Neural progenitor cell (in vitro differentiated cells): ENCODE measurements at regions not wholly inside any gene's neighbourhood (a gene's known extent, or its start where the extent isn't known, plus 50 kb on each side); places are given as distances from the start of the nearest gene placed in this dataset.

ENCODE experiments used
- DNase-seq: peaks from one replicate; pipeline ENCODE4 v3.0.0-alpha.2; 2016; ENCODE audit warnings: low spot score
- H2AFZ ChIP-seq: fragments of 200-600 bp; sonication (generic); replicated peaks from 2 replicates; pipeline ENCODE4 v1.6.1; 2016; ENCODE audit warnings: antibody characterized with exemption
- H3F3A ChIP-seq: fragments of 200-600 bp; sonication (generic); 2 replicates; pipeline ENCODE4 v1.6.1; 2016; ENCODE audit warnings: antibody characterized with exemption, low read depth
- H3K27ac ChIP-seq: fragments of 200-600 bp; sonication (generic); 2 replicates; pipeline ENCODE4 v1.5.1; 2016; ENCODE audit warnings: mild to moderate bottlenecking
- H3K27me3 ChIP-seq: fragments of 200-600 bp; sonication (generic); 2 replicates; pipeline ENCODE4 v1.6.1; 2016; ENCODE audit warnings: mild to moderate bottlenecking, moderate library complexity
- H3K36me3 ChIP-seq: fragments of 200-600 bp; sonication (generic); 2 replicates; pipeline ENCODE4 v1.5.1; 2016
- H3K4me1 ChIP-seq: fragments of 200-600 bp; sonication (generic); 2 replicates; pipeline ENCODE4 v1.6.1; 2016; ENCODE audit warnings: mixed run types
- H3K4me2 ChIP-seq: fragments of 200-600 bp; sonication (generic); 2 replicates; pipeline ENCODE4 v1.6.1; 2016
- H3K4me3 ChIP-seq: fragments of 200-600 bp; sonication (generic); 2 replicates; pipeline ENCODE4 v1.5.1; 2016
- H3K79me2 ChIP-seq: fragments of 200-600 bp; sonication (generic); 2 replicates; pipeline ENCODE4 v1.6.1; 2016; ENCODE audit warnings: low read depth
- H3K9ac ChIP-seq: fragments of 200-600 bp; sonication (generic); 2 replicates; pipeline ENCODE4 v1.6.1; 2016
- H3K9me3 ChIP-seq: fragments of 200-600 bp; sonication (generic); 2 replicates; pipeline ENCODE4 v1.5.1; 2016; ENCODE audit warnings: low read depth
- H4K20me1 ChIP-seq: fragments of 200-600 bp; sonication (generic); 2 replicates; pipeline ENCODE4 v1.6.1; 2016; ENCODE audit warnings: low read depth
- H3K27ac Mint-ChIP-seq: 3 replicates; pipeline ENCODE4 v1.8.0; 2021; ENCODE audit warnings: mixed read lengths
- H3K27me3 Mint-ChIP-seq: 2 replicates; pipeline ENCODE4 v1.8.0; 2022; ENCODE audit warnings: low read depth, mild to moderate bottlenecking, inconsistent platforms, moderate library complexity, mixed read lengths; ENCODE audit not compliant: insufficient read depth
- H3K36me3 Mint-ChIP-seq: 3 replicates; pipeline ENCODE4 v1.8.0; 2021; ENCODE audit warnings: mixed read lengths
- H3K4me1 Mint-ChIP-seq: 3 replicates; pipeline ENCODE4 v1.8.0; 2021; ENCODE audit warnings: mixed read lengths
- H3K4me3 Mint-ChIP-seq: 3 replicates; pipeline ENCODE4 v1.8.0; 2021; ENCODE audit warnings: mild to moderate bottlenecking, moderate library complexity, mixed read lengths
- H3K9me3 Mint-ChIP-seq: 3 replicates; pipeline ENCODE4 v1.8.0; 2020; ENCODE audit warnings: mixed read lengths
- CTCF ChIP-seq: fragments of 200-600 bp; sonication (generic); IDR thresholded peaks from 2 replicates; pipeline ENCODE4 v1.5.1; 2017; ENCODE audit warnings: antibody characterized with exemption, mild to moderate bottlenecking
- EZH2 ChIP-seq: fragments of 200-600 bp; sonication (generic); IDR thresholded peaks from 2 replicates; pipeline ENCODE4 v1.6.1; 2017; ENCODE audit warnings: antibody characterized with exemption, mild to moderate bottlenecking, moderate library complexity
- EZH2phosphoT487 ChIP-seq: fragments of 200-600 bp; sonication (generic); IDR thresholded peaks from 2 replicates; pipeline ENCODE4 v1.6.1; 2017; ENCODE audit warnings: antibody characterized with exemption

- Histone ChIP-seq H3K36me3 (no peaks in the 10 kb centered on the region), H3K4me1 (no peaks in the 10 kb centered on the region), H3K4me2 (no peak overlapping the region), H3K9ac (no peak overlapping the region), H3K79me2 (no peaks in the 10 kb centered on the region), H3K4me3 (no peak overlapping the region), H3F3A (no peaks in the 10 kb centered on the region), H3K27me3 (no peaks in the 10 kb centered on the region), H3K27ac (no peak overlapping the region), H2AFZ (no peak overlapping the region), H3K9me3 (no peaks in the 10 kb centered on the region), H4K20me1 (no peaks in the 10 kb centered on the region)
- H3K36me3 Mint-ChIP-seq: no peaks in the 10 kb centered on the region
- H3K27me3 Mint-ChIP-seq: peaks cover 6% of the 10 kb centered on the region
- peaks cover 12% of the 10 kb centered on the region for H3K9me3 Mint-ChIP-seq
- H3K4me1 Mint-ChIP-seq: peaks cover 5% of the 10 kb centered on the region
- DNase-seq: no peak
- no peak overlapping the region for H3K4me3 Mint-ChIP-seq
- no peak overlapping the region for H3K27ac Mint-ChIP-seq
- TF ChIP-seq EZH2phosphoT487 (no peak), CTCF (no peak), EZH2 (no peak)
Measured at GRCh38 chr2:133788386-133788785, 220.1 kb upstream of the NCKAP5 start.

- H3F3A ChIP-seq: no peaks in the 10 kb centered on the region
- no peaks in the 10 kb centered on the region for H3K79me2 ChIP-seq
- no peak overlapping the region for H3K9ac ChIP-seq
- H2AFZ ChIP-seq: no peak overlapping the region
- H3K4me2 ChIP-seq: no peak overlapping the region
- H3K27me3 ChIP-seq: no peaks in the 10 kb centered on the region
- no peak overlapping the region for H3K27ac ChIP-seq
- H3K4me3 ChIP-seq: no peak overlapping the region
- H3K9me3 Mint-ChIP-seq: peaks cover 14% of the 10 kb centered on the region
- no peak overlapping the region for H3K4me3 Mint-ChIP-seq
- H3K36me3 ChIP-seq: no peaks in the 10 kb centered on the region
- H3K4me1 Mint-ChIP-seq: peaks cover 5% of the 10 kb centered on the region
- TF ChIP-seq CTCF (no peak), EZH2phosphoT487 (no peak), EZH2 (no peak)
- H3K9me3 ChIP-seq: no peaks in the 10 kb centered on the region
- H3K4me1 ChIP-seq: no peaks in the 10 kb centered on the region
- DNase-seq: no peak
- no peaks in the 10 kb centered on the region for H4K20me1 ChIP-seq
- H3K27me3 Mint-ChIP-seq: peaks cover 6% of the 10 kb centered on the region
- H3K27ac Mint-ChIP-seq: no peak overlapping the region
- H3K36me3 Mint-ChIP-seq: no peaks in the 10 kb centered on the region
Measured at GRCh38 chr2:133789743-133790142, 221.5 kb upstream of the NCKAP5 start.

- no peak overlapping the region for H2AFZ ChIP-seq
- H3K79me2 ChIP-seq: no peaks in the 10 kb centered on the region
- TF ChIP-seq CTCF (no peak), EZH2phosphoT487 (no peak), EZH2 (no peak)
- no peak for DNase-seq
- no peaks in the 10 kb centered on the region for H3K36me3 ChIP-seq
- H3K27ac Mint-ChIP-seq: no peak overlapping the region
- no peaks in the 10 kb centered on the region for H4K20me1 ChIP-seq
- H3K4me3 Mint-ChIP-seq: no peak overlapping the region
- H3K4me1 Mint-ChIP-seq: peaks cover 5% of the 10 kb centered on the region
- no peak overlapping the region for H3K27ac ChIP-seq
- H3K4me1 ChIP-seq: no peaks in the 10 kb centered on the region
- H3K27me3 Mint-ChIP-seq: peaks cover 6% of the 10 kb centered on the region
- no peak overlapping the region for H3K9ac ChIP-seq
- no peaks in the 10 kb centered on the region for H3K36me3 Mint-ChIP-seq
- no peaks in the 10 kb centered on the region for H3F3A ChIP-seq
- no peaks in the 10 kb centered on the region for H3K9me3 ChIP-seq
- H3K9me3 Mint-ChIP-seq: peaks cover 11% of the 10 kb centered on the region
- no peak overlapping the region for H3K4me2 ChIP-seq
- H3K27me3 ChIP-seq: no peaks in the 10 kb centered on the region
- no peak overlapping the region for H3K4me3 ChIP-seq
Measured at GRCh38 chr2:133790711-133791110, 222.4 kb upstream of the NCKAP5 start.

- Mint-ChIP-seq H3K27ac (no peak overlapping the region), H3K9me3 (peaks cover 11% of the 10 kb centered on the region), H3K36me3 (no peaks in the 10 kb centered on the region), H3K4me3 (no peak overlapping the region), H3K27me3 (peaks cover 6% of the 10 kb centered on the region), H3K4me1 (peaks cover 5% of the 10 kb centered on the region)
- Histone ChIP-seq H3F3A (no peaks in the 10 kb centered on the region), H2AFZ (no peak overlapping the region), H3K36me3 (no peaks in the 10 kb centered on the region), H3K9me3 (no peaks in the 10 kb centered on the region), H3K27me3 (no peaks in the 10 kb centered on the region), H3K27ac (no peak overlapping the region), H4K20me1 (no peaks in the 10 kb centered on the region), H3K4me1 (no peaks in the 10 kb centered on the region), H3K4me2 (no peak overlapping the region), H3K79me2 (no peaks in the 10 kb centered on the region), H3K9ac (no peak overlapping the region), H3K4me3 (no peak overlapping the region)
- TF ChIP-seq EZH2phosphoT487 (no peak), EZH2 (no peak), CTCF (no peak)
- no peak for DNase-seq
Measured at GRCh38 chr2:133791191-133791590, 222.9 kb upstream of the NCKAP5 start.
